ENCODE measurements at regions not wholly inside any gene's neighbourhood (a gene's known extent, or its start where the extent isn't known, plus 50 kb on each side); places are given as distances from the start of the nearest gene placed in this dataset.
A peak's percentile ranks its signal among the peaks of the same experiment; 100 is the strongest.

DNA sequence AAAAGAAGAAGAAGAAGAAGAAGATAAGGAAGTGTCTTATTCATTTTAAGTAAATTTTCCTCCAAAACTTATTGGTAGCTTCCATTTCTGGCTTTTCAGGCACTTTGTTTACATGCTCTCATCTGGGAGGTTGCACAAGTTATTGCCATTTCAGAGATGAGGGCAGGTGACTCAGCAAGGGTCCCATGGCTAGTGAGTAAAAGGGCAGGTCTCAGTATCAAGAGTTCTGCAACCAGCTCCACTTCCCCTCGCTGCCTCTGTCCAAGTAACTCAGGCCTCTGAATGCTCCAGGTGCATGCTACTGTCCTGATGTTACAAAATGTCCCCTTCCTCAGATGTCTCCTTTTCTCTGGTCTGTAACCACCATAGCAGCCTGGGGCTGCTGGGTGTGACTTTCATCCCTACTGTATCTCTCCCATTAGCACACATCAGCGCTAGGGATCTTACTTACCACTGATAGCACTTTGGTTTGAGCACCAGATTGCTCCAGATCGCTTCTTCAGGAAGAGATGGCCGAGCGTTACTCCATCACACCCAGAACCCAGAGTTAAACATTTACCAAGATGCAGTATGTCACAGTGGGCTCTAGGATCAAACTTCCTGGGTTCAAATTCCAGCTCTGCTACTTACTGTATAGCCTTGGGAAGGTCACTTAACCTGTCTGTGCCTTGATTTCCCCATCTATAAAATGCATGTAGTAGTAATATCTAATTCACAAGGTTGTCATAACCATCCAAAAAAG, 57.4 kb upstream of the LAPTM4A start:
- no peak for DNase-seq

DNA sequence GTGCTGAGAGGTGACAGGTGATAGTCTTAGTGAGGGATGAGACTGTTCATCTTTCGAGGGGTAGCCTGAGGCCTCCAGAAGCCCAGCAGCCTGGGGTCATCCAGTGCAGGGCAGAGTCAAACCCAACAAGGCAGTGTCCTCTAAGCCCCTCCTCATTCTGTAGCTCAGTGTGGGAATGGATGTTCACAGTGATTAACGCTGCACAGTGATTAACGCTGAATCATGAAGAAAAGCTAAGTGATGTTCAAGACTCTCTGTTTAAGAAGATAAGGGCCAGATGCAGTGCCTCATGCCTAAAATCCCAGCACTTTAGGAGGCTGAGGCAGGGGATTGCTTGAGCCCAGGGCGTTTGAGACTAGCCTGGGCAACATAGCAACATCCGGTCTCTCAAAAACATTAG, 56.3 kb upstream of the LAPTM4A start:
- no peak for DNase-seq

DNA sequence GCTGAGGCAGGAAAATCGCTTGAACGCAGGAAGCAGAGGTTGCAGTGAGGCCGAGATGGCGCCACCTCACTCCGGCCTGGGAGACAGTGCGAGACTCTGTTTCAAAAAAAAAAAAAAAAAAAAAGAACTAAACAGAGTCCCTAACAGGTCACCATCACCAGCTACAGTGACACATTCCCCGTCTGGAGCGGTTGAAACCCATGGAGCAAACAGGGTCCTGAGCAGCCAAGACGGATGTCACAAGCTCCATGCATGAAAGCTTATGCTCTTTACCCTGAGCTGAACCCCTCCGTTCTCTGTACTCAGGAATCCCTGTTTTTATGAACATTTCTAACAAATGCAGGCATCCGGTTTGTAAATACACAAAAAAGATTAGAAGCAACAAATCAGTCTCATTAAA, 55.9 kb upstream of the LAPTM4A start:
- DNase-seq, result no peak

DNA sequence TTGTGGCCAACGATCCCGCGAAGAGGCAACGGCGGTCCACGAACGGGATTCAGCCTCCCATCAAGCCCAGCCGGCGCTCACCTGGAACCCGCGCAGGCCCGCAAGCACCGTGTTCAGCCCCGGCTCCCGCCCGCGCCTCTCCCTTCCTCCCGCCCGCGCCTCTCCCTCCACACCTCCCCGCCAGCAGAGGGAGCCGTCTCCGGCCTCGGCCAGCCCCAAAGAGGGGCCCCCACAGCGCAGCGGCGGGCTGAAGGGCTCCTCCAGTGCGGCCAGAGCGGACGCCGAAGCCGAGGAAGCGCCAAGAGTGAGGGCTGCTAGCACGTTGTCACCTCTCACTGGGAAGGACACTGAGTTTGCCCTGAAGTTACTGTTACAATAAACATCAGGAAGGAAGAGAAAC, 55.3 kb upstream of the LAPTM4A start:
- DNase-seq, result peak; percentile 6 to 41

DNA sequence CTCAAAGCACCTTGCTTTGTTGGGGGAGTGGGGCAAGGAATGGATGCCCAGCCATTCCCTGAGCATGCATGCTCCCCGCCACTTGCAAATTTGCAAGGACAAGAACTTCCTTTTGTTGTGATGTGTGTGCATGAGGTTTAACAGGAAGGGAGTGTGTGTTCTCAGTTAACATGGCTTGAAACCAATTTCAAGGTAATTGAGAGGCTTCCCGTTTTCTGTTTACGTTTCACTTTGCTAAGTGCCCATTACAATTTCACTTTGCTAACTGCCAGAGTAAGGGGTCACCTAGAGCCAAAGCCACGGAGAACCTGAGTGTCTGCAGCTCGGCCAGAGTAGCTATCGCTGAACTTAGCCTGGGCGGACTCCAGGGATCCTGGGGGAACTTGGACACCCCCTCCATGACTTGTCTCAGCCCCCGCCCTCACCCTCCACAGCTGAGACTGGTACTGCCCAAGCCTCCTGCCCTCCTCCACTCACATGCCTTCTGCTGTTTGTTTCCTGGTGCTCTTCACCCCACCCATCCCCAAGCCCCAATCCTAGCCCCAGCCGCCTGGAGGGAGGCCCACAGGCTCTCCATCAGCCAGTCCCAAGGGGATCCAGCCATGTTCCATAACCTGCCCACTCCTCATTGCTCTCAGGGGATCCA, 53.6 kb upstream of the LAPTM4A start:
- no peak for DNase-seq

DNA sequence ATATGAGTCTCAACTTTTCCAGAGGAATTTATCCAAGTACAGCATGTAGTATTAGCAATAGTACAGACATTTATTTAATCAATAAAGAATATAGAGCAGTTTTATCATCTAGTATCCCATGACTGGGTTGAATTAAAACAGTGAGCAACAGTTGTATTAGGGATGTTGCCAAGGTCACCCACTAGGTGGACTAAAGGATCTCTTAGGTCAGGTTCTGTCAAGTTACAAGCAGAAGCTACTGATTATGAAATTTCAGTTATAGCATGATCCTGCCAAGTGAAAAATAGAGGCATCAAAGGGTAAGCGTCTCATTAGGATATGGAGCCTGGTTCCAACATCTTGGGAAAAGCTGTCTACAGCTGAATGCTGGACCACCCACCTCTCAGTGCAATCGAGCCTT, 52.1 kb upstream of the LAPTM4A start:
- DNase-seq, result no peak

Data from stimulated activated CD4-positive, alpha-beta T cell treated with anti-CD3 and anti-CD28 coated beads, Interleukin-2, amount 100 ng/mL, for 48 hours (primary cell).